NT2/D1 (cell line): ENCODE measurements at regions not wholly inside any gene's neighbourhood (a gene's known extent, or its start where the extent isn't known, plus 50 kb on each side); places are given as distances from the start of the nearest gene placed in this dataset.

Experiments used
- SUZ12 ChIP-seq: IDR thresholded peaks from 2 replicates; pipeline ENCODE4 v1.6.1; 2011; ENCODE audit not compliant: insufficient read length, insufficient read depth; ENCODE audit errors: extremely low read depth
- ZNF274 ChIP-seq: IDR thresholded peaks from 2 replicates; pipeline ENCODE4 v1.6.1; 2011; ENCODE audit warnings: mild to moderate bottlenecking, low read depth, low read length

- TF ChIP-seq SUZ12: no peak
- no peak for TF ChIP-seq ZNF274
Measured at GRCh38 chr4:24426557-24426956, 157.8 kb downstream of the DHX15 start.
